Heart left ventricle (tissue), 16 donors: ENCODE measurements at regions not wholly inside any gene's neighbourhood (a gene's known extent, or its start where the extent isn't known, plus 50 kb on each side); places are given as distances from the start of the nearest gene placed in this dataset.
"Not testable (repeated sequence)": the region's sequence is repeated elsewhere in the genome, so short reads cannot be mapped to it uniquely, and the experiment has no call there.

ENCODE experiments used
- ATAC-seq, 4 donors: fragments of 200-7000 bp; cut with Tn5 transposase; one replicate each; pipeline ENCODE4 v1.9.1; 2020 to 2022; ENCODE audit warnings: moderate library complexity in 4 of 4, mild to moderate bottlenecking in 3 of 4, moderate number of reproducible peaks in 1 of 4
- DNase-seq, 5 donors: peaks; one replicate each; pipeline ENCODE4 v3.0.0-alpha.2; 2020
- H3K27ac ChIP-seq, 12 donors: fragments of 200-600 bp; sonication (generic) in 4 of 12; one replicate each; pipeline versions ENCODE4 v1.5.0 to v1.8.0; 2016 to 2022; ENCODE audit warnings: mild to moderate bottlenecking in 2 of 12
- H3K27me3 ChIP-seq, 9 donors: fragments of 200-600 bp; sonication (generic) in 2 of 9; one replicate each; pipeline versions ENCODE4 v1.5.1 to v1.8.0; 2016 to 2022; ENCODE audit warnings: mild to moderate bottlenecking in 3 of 9
- H3K36me3 ChIP-seq, 9 donors: fragments of 200-600 bp; sonication (generic) in 2 of 9; one replicate each; pipeline versions ENCODE4 v1.5.0 to v1.8.0; 2018 to 2022; ENCODE audit warnings: mild to moderate bottlenecking in 2 of 9
- H3K4me1 ChIP-seq, 12 donors: fragments of 200-600 bp; sonication (generic) in 4 of 12; one replicate each; pipeline versions ENCODE4 v1.5.0 to v1.8.0; 2016 to 2022; ENCODE audit warnings: mild to moderate bottlenecking in 3 of 12
- H3K4me3 ChIP-seq, 12 donors: fragments of 200-600 bp; sonication (generic) in 4 of 12; one replicate each; pipeline versions ENCODE4 v1.5.0 to v1.8.0; 2017 to 2022; ENCODE audit warnings: mild to moderate bottlenecking in 9 of 12, moderate library complexity in 4 of 12
- H3K9me3 ChIP-seq, 12 donors: fragments of 200-600 bp; sonication (generic) in 4 of 12; one replicate each; pipeline versions ENCODE4 v1.5.0 to v1.8.0; 2016 to 2022; ENCODE audit warnings: mild to moderate bottlenecking in 1 of 12
- POLR2A ChIP-seq, 2 donors: fragments of 450-650 bp; IDR thresholded peaks; one replicate each; pipeline ENCODE4 v1.6.1; 2017; ENCODE audit warnings: antibody characterized with exemption in 2 of 2, mild to moderate bottlenecking in 2 of 2, moderate library complexity in 2 of 2
- WGBS, 4 donors: extraction: QIAGEN DNeasy Blood & Tissue Kit in 2 of 4; methylation state at CpG; one replicate each; pipeline versions ENCODE4 v1.1.5 to v1.1.7; 2013 to 2018; 5-methylcytosine and 5-hydroxymethylcytosine counted together
- intact Hi-C, 10 donors: fragments of 100-400 bp; cut with DNase I; formaldehyde crosslinking; loops; one replicate each; pipeline versions ENCODE4 v1.11.1 to v1.14.2; 2022
- TF ChIP-seq, protein P1 (sequence below), 12 donors: fragments of 200-600 bp; sonication (generic) in 4 of 12; IDR thresholded peaks; one replicate each; pipeline versions ENCODE4 v1.5.0 to v1.8.0; 2018 to 2022; ENCODE audit warnings: antibody characterized with exemption in 12 of 12, mild to moderate bottlenecking in 5 of 12
- donor health status: ischemic (EF 13 %, LVEDD 7.1; RV severe dilation, severe dysfunction).
- donor health status: healthy with polysubstance abuse.
- donor health status: DM: no; HTN: yes; CAD: no.
- donor health status: DM: no; HTN: no; CAD: no.
- donor health status: ischemic (EF 25% LVEDD 6.9; RV normal size, moderate dysfunction).
- donor health status: ischemic (EF 25% LVEDD 5.7; RV mildly dilated, moderate dysfunction).
- donor health status: healthy.
- donor health status: DM: yes; HTN: yes; CAD: no.
- donor health status: ischemic (EF 35%, LVEDD 5.7; RV mildly dilated, moderate dysfunction).
- donor health status: nonischemic (EF 11% LVEDD 7.7; RV severe dilation, severe dysfunction).
- donor health status: DM: yes; HTN: yes; CAD: no.
- donor health status: PGD.
- donor health status: ischemic (EF 29% LVEDD 5.4; RV normal size, mild dysfunction).
- donor health status: nonischemic (EF 23%, LVEDD 6.1; RV moderate dilation, normal function).

DNA sequence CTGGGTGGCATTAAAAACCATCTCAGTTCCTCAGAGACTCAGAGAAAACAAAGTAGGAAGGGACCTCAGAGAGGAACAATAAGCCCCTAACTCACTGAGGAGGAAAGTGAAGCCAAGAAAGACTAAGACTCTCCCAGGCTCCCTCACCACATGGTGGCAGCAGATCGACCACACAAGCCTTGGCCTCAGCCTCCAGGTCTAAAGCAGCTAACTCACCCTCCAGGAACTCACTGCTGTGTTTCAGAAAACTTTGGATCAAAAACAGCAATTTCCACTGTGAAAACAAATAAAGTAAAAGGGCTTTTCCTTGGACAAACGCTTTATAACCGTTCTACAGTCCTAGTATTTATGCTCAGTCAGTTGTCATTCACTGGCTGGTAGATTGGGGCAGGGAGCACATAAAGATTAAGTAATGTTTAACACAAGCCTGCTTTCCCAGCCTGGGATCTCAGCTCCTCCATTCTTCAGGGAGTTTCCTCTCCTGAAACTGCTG, 137.4 kb downstream of the PPIAL4G start:
- ATAC-seq, H3K4me3 ChIP-seq, DNase-seq, H3K4me1 ChIP-seq, intact Hi-C loops, H3K9me3 ChIP-seq, H3K27ac ChIP-seq, H3K36me3 ChIP-seq: not testable (repeated sequence)
- TF ChIP-seq, protein P1, sequence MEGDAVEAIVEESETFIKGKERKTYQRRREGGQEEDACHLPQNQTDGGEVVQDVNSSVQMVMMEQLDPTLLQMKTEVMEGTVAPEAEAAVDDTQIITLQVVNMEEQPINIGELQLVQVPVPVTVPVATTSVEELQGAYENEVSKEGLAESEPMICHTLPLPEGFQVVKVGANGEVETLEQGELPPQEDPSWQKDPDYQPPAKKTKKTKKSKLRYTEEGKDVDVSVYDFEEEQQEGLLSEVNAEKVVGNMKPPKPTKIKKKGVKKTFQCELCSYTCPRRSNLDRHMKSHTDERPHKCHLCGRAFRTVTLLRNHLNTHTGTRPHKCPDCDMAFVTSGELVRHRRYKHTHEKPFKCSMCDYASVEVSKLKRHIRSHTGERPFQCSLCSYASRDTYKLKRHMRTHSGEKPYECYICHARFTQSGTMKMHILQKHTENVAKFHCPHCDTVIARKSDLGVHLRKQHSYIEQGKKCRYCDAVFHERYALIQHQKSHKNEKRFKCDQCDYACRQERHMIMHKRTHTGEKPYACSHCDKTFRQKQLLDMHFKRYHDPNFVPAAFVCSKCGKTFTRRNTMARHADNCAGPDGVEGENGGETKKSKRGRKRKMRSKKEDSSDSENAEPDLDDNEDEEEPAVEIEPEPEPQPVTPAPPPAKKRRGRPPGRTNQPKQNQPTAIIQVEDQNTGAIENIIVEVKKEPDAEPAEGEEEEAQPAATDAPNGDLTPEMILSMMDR (IDR thresholded peaks at IDR 0.05): peak; percentile 16 to 50 (median 37)
- peaks cover 0 to 32% (median 5%) of the 10 kb centered on the region in 9 donors for H3K27me3 ChIP-seq
- 6 to 18% (median 14%) methylated on average over 3 of the region's 3 CpGs for WGBS, 4 donors

DNA sequence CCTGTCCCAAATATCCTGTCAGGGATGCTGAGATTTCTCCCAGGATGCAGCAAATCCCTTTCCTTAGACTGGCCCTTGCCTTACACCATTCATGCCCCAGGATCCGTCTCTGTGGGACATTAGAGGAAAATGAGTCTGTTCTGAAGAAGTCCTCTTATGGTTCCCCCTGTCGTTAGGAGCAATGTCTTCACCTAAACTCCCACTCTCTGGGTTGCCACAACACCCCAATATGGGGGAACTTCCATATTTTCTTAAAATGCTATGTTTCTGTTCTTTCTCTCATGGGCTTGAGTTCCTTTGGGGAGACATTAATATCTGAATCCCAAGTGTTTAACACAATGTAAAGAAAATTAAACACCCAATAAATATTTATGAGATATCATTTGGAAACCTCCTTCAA, 138.5 kb downstream of the PPIAL4G start:
- H3K27ac ChIP-seq, H3K4me1 ChIP-seq, DNase-seq, H3K4me3 ChIP-seq, H3K9me3 ChIP-seq, intact Hi-C loops, H3K36me3 ChIP-seq, ATAC-seq: not testable (repeated sequence)
- 63 to 85% (median 73%) methylated on average over 2 of the region's 2 CpGs for WGBS, 4 donors
- peaks cover 0 to 22% (median 0%) of the 10 kb centered on the region in 9 donors for H3K27me3 ChIP-seq

DNA sequence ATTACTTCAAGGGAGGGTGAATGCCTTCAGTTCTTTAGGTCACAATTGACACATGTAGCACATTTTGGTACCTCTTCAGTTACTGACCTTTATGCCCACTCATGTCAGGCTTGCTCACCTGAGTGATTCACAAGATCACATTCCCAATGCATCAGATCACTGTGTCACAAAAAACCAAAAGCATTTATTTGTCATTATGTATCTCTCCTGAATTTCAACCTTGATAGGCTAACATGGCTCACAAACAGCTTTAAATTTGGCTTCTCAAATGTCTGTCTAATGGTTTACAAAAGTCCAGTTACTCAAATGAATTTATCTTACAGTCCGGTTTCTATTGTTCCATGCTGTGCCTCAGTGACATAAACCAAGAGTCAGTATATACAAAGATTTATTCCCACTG, 141.4 kb downstream of the PPIAL4G start:
- H3K27ac ChIP-seq, H3K36me3 ChIP-seq, H3K4me3 ChIP-seq, ATAC-seq, H3K4me1 ChIP-seq, H3K27me3 ChIP-seq, DNase-seq, H3K9me3 ChIP-seq, intact Hi-C loops: not testable (repeated sequence)
- 95 to 100% (median 97%) methylated on average over 1 of the region's 1 CpG for WGBS, 4 donors

DNA sequence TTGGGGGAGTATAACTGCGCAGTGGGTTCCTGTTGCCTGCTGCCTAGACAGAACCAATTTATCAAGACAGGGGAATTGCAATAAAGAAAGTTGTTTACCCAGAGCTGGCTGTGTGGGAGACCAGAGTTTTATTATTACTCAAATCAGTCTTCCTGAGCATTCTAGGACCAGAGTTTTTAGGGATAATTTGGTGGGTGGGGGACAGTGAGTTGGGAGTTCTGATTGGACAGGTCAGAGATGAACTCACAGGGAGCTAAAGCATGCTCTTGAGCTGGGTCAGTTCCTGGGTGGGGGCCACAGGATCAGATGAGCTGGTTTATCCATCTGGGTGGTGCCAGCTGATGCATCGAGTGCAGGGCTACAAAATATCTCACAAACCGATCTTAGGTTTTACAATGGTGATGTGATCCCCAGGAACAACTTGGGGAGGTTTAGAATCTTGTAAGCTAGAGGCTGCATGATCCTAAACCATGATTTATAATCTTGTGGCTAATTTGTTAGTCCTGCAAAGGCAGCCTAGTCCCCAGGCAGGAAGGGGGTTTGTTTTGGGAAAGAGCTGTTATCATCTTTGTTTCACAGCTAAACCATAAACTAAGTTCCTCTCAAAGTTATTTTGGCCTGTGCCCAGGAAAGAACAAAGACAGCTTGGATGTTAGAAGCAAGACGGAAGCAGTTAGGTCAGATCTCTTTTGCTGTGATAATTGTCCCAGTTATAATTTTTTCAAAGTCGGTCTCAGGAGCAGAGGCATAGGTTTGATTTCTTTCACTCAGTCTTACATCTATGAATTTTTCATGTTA, 146.8 kb downstream of the PPIAL4G start:
- DNase-seq, H3K4me3 ChIP-seq, intact Hi-C loops, H3K36me3 ChIP-seq, H3K9me3 ChIP-seq, ATAC-seq: not testable (repeated sequence)
- 41 to 46% (median 44%) methylated on average over 5 of the region's 5 CpGs for WGBS, 4 donors
- peaks cover 0 to 24% (median 6%) of the 10 kb centered on the region in 12 donors for H3K4me1 ChIP-seq
- H3K27me3 ChIP-seq: peaks cover 0 to 11% (median 0%) of the 10 kb centered on the region in 9 donors
- peak overlapping the region in 3 of 12 donors; percentile 5 to 19 (median 10) for H3K27ac ChIP-seq

DNA sequence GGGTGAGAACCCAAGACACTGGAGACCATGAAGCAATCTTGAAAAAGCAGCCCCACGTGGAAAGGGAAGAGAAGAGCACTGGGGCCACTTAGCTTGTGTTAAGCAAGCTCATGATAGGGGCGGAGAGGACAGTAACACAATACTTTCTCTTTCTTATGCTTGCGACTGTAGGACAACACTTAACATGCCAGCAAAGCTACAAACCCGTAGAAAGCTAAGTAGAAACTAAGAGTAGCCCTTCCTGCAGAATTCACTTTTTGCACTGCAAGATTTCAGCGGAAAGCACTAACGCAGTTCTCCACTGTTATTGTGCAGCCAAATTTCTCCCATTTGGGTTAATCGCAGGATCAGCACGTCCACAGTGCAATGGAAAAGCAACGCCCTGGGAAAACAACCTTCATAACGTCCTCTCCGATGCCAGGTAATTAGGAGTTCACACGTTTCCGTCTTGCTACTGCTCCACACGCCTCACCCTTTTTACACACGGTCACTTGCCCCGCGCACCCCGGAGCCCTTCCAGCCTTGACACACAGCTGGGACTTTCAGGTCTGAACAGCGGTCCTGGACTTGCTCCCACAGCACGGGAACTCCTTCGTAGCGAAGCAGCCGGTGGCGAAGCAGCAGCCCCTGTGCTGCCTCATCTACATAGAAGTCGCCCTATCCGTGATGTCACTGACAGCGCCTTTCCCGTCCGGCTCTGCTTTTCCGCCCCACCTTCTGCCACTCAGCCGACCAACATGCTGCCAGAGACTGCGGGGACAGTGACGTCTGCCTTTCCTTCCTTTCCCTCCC, 148.6 kb downstream of the PPIAL4G start:
- Histone ChIP-seq H3K36me3 (no peaks in the 10 kb centered on the region), H3K9me3 (no peaks in the 10 kb centered on the region), H3K4me1 (peaks cover 0 to 24% (median 6%) of the 10 kb centered on the region in 12 donors), H3K27ac (peak overlapping the region; percentile 29 to 91 (median 71)), H3K4me3 (peak overlapping the region; percentile 37 to 72 (median 54)), H3K27me3 (peaks cover 0 to 23% (median 7%) of the 10 kb centered on the region in 9 donors)
- TF ChIP-seq POLR2A (IDR thresholded peaks at IDR 0.05): peak in 1 of 2 donors; percentile 28
- TF ChIP-seq, protein P1 (IDR thresholded peaks at IDR 0.05): no peak
- intact Hi-C loops: no loop called here
- ATAC-seq (peak; percentile 85 to 98 (median 94)), DNase-seq (peak; percentile 81 to 89 (median 82))
- WGBS, 4 donors: 0 to 1% (median 0%) methylated on average over 32 to 33 of the region's 33 CpGs
